SK-N-SH treated with all-trans-retinoic acid at 6 μM for 48 hours (cell line): ENCODE measurements at regions not wholly inside any gene's neighbourhood (a gene's known extent, or its start where the extent isn't known, plus 50 kb on each side); places are given as distances from the start of the nearest gene placed in this dataset.

ENCODE experiments used
- ATAC-seq: fragments of 200-7000 bp; cut with Tn5 transposase; 3 replicates; pipeline ENCODE4 v1.9.1; 2020; ENCODE audit warnings: mild to moderate bottlenecking, moderate library complexity
- ARNTL ChIP-seq: fragments of 450-650 bp; formaldehyde crosslinking; IDR thresholded peaks from 2 replicates; pipeline ENCODE4 v1.5.0; 2020; ENCODE audit warnings: low read depth, mild to moderate bottlenecking, moderate library complexity, borderline replicate concordance
- BACH2 ChIP-seq: fragments of 250-450 bp; sonication (Bioruptor Pico); IDR thresholded peaks from 2 replicates; pipeline ENCODE4 v1.9.0; 2021; ENCODE audit warnings: mild to moderate bottlenecking, borderline replicate concordance
- CSDC2 ChIP-seq: fragments of 250-450 bp; sonication (Bioruptor Pico); IDR thresholded peaks from 2 replicates; pipeline ENCODE4 v1.5.0; 2020; ENCODE audit warnings: mild to moderate bottlenecking, moderate library complexity
- CSRNP3 ChIP-seq: fragments of 250-450 bp; sonication (Bioruptor Pico); IDR thresholded peaks from 2 replicates; pipeline ENCODE4 v1.5.1; 2021; ENCODE audit warnings: mild to moderate bottlenecking, moderate library complexity
- ESRRG ChIP-seq: fragments of 250-450 bp; sonication (Bioruptor Pico); IDR thresholded peaks from 2 replicates; pipeline ENCODE4 v1.6.1; 2021; ENCODE audit warnings: mild to moderate bottlenecking
- GLIS3 ChIP-seq: fragments of 250-450 bp; sonication (Bioruptor Pico); IDR thresholded peaks from 2 replicates; pipeline ENCODE4 v1.5.0; 2020; ENCODE audit warnings: mild to moderate bottlenecking, moderate library complexity
- ISL1 ChIP-seq: fragments of 250-450 bp; sonication (Bioruptor Pico); IDR thresholded peaks from 2 replicates; pipeline ENCODE4 v2.1.2; 2022; ENCODE audit warnings: mild to moderate bottlenecking, moderate library complexity
- OSR1 ChIP-seq: fragments of 250-450 bp; sonication (Bioruptor Pico); IDR thresholded peaks from 2 replicates; pipeline ENCODE4 v1.8.0; 2022; ENCODE audit warnings: moderate library complexity, mild to moderate bottlenecking, inconsistent platforms
- POU6F1 ChIP-seq: fragments of 250-450 bp; sonication (Bioruptor Pico); IDR thresholded peaks from 2 replicates; pipeline ENCODE4 v1.8.0; 2021; ENCODE audit warnings: low read depth, mild to moderate bottlenecking, moderate library complexity, borderline replicate concordance
- PPARA ChIP-seq: fragments of 250-450 bp; sonication (Bioruptor Pico); IDR thresholded peaks from 2 replicates; pipeline ENCODE4 v1.5.0; 2020; ENCODE audit warnings: mild to moderate bottlenecking, borderline replicate concordance
- RARB ChIP-seq: fragments of 250-450 bp; sonication (Bioruptor Pico); IDR thresholded peaks from 2 replicates; pipeline ENCODE4 v1.8.0; 2021; ENCODE audit warnings: mild to moderate bottlenecking, moderate library complexity
- SNAI2 ChIP-seq: fragments of 250-450 bp; sonication (Bioruptor Pico); IDR thresholded peaks from 2 replicates; pipeline ENCODE4 v1.5.0; 2020; ENCODE audit warnings: mild to moderate bottlenecking, moderate library complexity
- TCF4 ChIP-seq: fragments of 250-450 bp; sonication (Bioruptor Pico); IDR thresholded peaks from 2 replicates; pipeline ENCODE4 v1.8.0; 2021; ENCODE audit warnings: mild to moderate bottlenecking, moderate library complexity, borderline replicate concordance
- TOX ChIP-seq: fragments of 250-450 bp; sonication (Bioruptor Pico); IDR thresholded peaks from 2 replicates; pipeline ENCODE4 v1.8.0; 2021; ENCODE audit warnings: mild to moderate bottlenecking, moderate library complexity, borderline replicate concordance
- TSHZ2 ChIP-seq: fragments of 250-450 bp; sonication (Bioruptor Pico); IDR thresholded peaks from 2 replicates; pipeline ENCODE4 v1.5.0; 2020; ENCODE audit warnings: mild to moderate bottlenecking, moderate library complexity
- ZC3H10 ChIP-seq: fragments of 250-450 bp; sonication (Bioruptor Pico); IDR thresholded peaks from 2 replicates; pipeline ENCODE4 v1.5.1; 2021; ENCODE audit warnings: mild to moderate bottlenecking, moderate library complexity
- ZFP3 ChIP-seq: fragments of 250-450 bp; sonication (Bioruptor Pico); IDR thresholded peaks from 2 replicates; pipeline ENCODE4 v1.5.0; 2020; ENCODE audit warnings: mild to moderate bottlenecking, moderate library complexity
- ZNF565 ChIP-seq: fragments of 450-650 bp; formaldehyde crosslinking; conservative IDR thresholded peaks from 2 replicates; pipeline ENCODE4 v1.5.0; 2020; ENCODE audit warnings: low read depth, mild to moderate bottlenecking, moderate library complexity
- ZNF70 ChIP-seq: fragments of 450-650 bp; formaldehyde crosslinking; IDR thresholded peaks from 2 replicates; pipeline ENCODE4 v1.5.0; 2020; ENCODE audit warnings: mild to moderate bottlenecking, moderate library complexity
- TF ChIP-seq, protein P1 (sequence below): fragments of 250-450 bp; sonication (Bioruptor Pico); IDR thresholded peaks from 2 replicates; pipeline ENCODE4 v1.5.1; 2020; ENCODE audit warnings: low read depth, mild to moderate bottlenecking, moderate library complexity
- TF ChIP-seq, protein P2 (sequence below): fragments of 250-450 bp; sonication (Bioruptor Pico); IDR thresholded peaks from 2 replicates; pipeline ENCODE4 v1.8.0; 2020; ENCODE audit warnings: mild to moderate bottlenecking, moderate library complexity, borderline replicate concordance

GRCh38 chr12:43159506-43159905 lies 392.5 kb downstream of the ADAMTS20 start:
- ATAC-seq = no peak

GRCh38 chr12:43158126-43158525 lies 393.9 kb downstream of the ADAMTS20 start:
- ATAC-seq = no peak
- TF ChIP-seq ZNF70 (CRISPR knock-in tag) (no peak), BACH2 (no peak), PPARA (no peak), ISL1 (CRISPR knock-in tag) (no peak), TOX (CRISPR knock-in tag) (no peak), ZC3H10 (CRISPR knock-in tag) (no peak), ZNF565 (CRISPR knock-in tag) (no peak), ZFP3 (CRISPR knock-in tag) (no peak), TCF4 (CRISPR knock-in tag) (no peak), SNAI2 (CRISPR knock-in tag) (no peak), CSDC2 (CRISPR knock-in tag) (no peak)
- TF ChIP-seq, protein P1, sequence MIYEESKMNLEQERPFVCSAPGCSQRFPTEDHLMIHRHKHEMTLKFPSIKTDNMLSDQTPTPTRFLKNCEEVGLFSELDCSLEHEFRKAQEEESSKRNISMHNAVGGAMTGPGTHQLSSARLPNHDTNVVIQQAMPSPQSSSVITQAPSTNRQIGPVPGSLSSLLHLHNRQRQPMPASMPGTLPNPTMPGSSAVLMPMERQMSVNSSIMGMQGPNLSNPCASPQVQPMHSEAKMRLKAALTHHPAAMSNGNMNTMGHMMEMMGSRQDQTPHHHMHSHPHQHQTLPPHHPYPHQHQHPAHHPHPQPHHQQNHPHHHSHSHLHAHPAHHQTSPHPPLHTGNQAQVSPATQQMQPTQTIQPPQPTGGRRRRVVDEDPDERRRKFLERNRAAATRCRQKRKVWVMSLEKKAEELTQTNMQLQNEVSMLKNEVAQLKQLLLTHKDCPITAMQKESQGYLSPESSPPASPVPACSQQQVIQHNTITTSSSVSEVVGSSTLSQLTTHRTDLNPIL (CRISPR knock-in tag) = no peak

More at GRCh38 chr12:43159506-43159905, 392.5 kb downstream of the ADAMTS20 start:
- no peak for TF ChIP-seq TSHZ2
- TF ChIP-seq ESRRG (CRISPR knock-in tag) = no peak
- TF ChIP-seq OSR1 (CRISPR knock-in tag) = no peak
- TF ChIP-seq, protein P1 (CRISPR knock-in tag) = no peak
- TF ChIP-seq TOX (CRISPR knock-in tag) = no peak
- TF ChIP-seq ZNF70 (CRISPR knock-in tag) = no peak
- TF ChIP-seq CSDC2 (CRISPR knock-in tag) = no peak
- TF ChIP-seq ZC3H10 (CRISPR knock-in tag) = no peak
- no peak for TF ChIP-seq POU6F1 (CRISPR knock-in tag)
- no peak for TF ChIP-seq RARB (CRISPR knock-in tag)
- TF ChIP-seq, protein P2, sequence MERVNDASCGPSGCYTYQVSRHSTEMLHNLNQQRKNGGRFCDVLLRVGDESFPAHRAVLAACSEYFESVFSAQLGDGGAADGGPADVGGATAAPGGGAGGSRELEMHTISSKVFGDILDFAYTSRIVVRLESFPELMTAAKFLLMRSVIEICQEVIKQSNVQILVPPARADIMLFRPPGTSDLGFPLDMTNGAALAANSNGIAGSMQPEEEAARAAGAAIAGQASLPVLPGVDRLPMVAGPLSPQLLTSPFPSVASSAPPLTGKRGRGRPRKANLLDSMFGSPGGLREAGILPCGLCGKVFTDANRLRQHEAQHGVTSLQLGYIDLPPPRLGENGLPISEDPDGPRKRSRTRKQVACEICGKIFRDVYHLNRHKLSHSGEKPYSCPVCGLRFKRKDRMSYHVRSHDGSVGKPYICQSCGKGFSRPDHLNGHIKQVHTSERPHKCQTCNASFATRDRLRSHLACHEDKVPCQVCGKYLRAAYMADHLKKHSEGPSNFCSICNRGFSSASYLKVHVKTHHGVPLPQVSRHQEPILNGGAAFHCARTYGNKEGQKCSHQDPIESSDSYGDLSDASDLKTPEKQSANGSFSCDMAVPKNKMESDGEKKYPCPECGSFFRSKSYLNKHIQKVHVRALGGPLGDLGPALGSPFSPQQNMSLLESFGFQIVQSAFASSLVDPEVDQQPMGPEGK (CRISPR knock-in tag) = no peak
- no peak for TF ChIP-seq ISL1 (CRISPR knock-in tag)
- TF ChIP-seq PPARA = no peak
- TF ChIP-seq ARNTL = no peak
- TF ChIP-seq GLIS3 (CRISPR knock-in tag) = no peak
- TF ChIP-seq TCF4 (CRISPR knock-in tag) = no peak
- no peak for TF ChIP-seq CSRNP3 (CRISPR knock-in tag)
- no peak for TF ChIP-seq BACH2
- no peak for TF ChIP-seq ZNF565 (CRISPR knock-in tag)
